Upper lobe of left lung (tissue), 6 donors: ENCODE measurements at regions not wholly inside any gene's neighbourhood (a gene's known extent, or its start where the extent isn't known, plus 50 kb on each side); places are given as distances from the start of the nearest gene placed in this dataset.

Experiments used
- ATAC-seq, 2 donors: fragments of 200-7000 bp; cut with Tn5 transposase; one replicate each; pipeline ENCODE4 v1.9.1; 2022; ENCODE audit warnings: mild to moderate bottlenecking in 2 of 2, moderate library complexity in 2 of 2; ENCODE audit not compliant: low FRiP score in 2 of 2
- DNase-seq, 2 donors: peaks; one replicate each; pipeline ENCODE4 v3.0.0-alpha.2; 2019 to 2020
- H3K27ac ChIP-seq, 4 donors: fragments of 200-600 bp; sonication (generic); one replicate each; pipeline ENCODE4 v1.5.1; 2016 to 2019
- H3K27me3 ChIP-seq, 4 donors: fragments of 200-600 bp; sonication (generic); one replicate each; pipeline ENCODE4 v1.5.1; 2017 to 2019
- H3K36me3 ChIP-seq, 4 donors: fragments of 200-600 bp; sonication (generic); one replicate each; pipeline ENCODE4 v1.5.1; 2016 to 2019
- H3K4me1 ChIP-seq, 4 donors: fragments of 200-600 bp; sonication (generic); one replicate each; pipeline ENCODE4 v1.5.1; 2018 to 2019
- H3K4me3 ChIP-seq, 4 donors: fragments of 200-600 bp; sonication (generic); one replicate each; pipeline ENCODE4 v1.5.1; 2017 to 2019; ENCODE audit warnings: mild to moderate bottlenecking in 2 of 4, moderate library complexity in 1 of 4
- H3K9me3 ChIP-seq, 4 donors: fragments of 200-600 bp; sonication (generic); one replicate each; pipeline ENCODE4 v1.5.1; 2018 to 2019
- CTCF ChIP-seq, 6 experiments: fragments of 450-650 bp in 4 of 6; fragments of 200-600 bp in 2 of 6; sonication (generic) in 2 of 6; IDR thresholded peaks; one replicate each; pipeline ENCODE4 v1.5.1; 2016 to 2019; ENCODE audit warnings: antibody characterized with exemption in 6 of 6
- EP300 ChIP-seq, 4 donors: sonication (generic); formaldehyde crosslinking; IDR thresholded peaks; one replicate each; pipeline ENCODE4 v1.5.1; 2017; ENCODE audit warnings: antibody characterized with exemption in 4 of 4, control low read depth in 2 of 4
- POLR2A ChIP-seq, 4 donors: fragments of 450-650 bp; IDR thresholded peaks; one replicate each; pipeline ENCODE4 v1.5.1; 2016 to 2017; ENCODE audit warnings: antibody characterized with exemption in 4 of 4, mild to moderate bottlenecking in 2 of 4
- POLR2AphosphoS5 ChIP-seq, 2 donors: sonication (generic); formaldehyde crosslinking; IDR thresholded peaks; one replicate each; pipeline ENCODE4 v1.5.1; 2017; ENCODE audit warnings: antibody characterized with exemption in 2 of 2
- WGBS, 2 donors: methylation state at CpG; one replicate each; pipeline ENCODE4 v1.1.5; 2017 to 2018; 5-methylcytosine and 5-hydroxymethylcytosine counted together
- donor health status: DM: no; HTN: no; CAD: no; lungs with moderate emphysema.
- donor health status: DM: no; HTN: yes; CAD: no; lungs with severe emphysema.

GRCh38 chr11:70879601-70880285, 372.6 kb downstream of the SHANK2 start:
- ATAC-seq: no peak
- Histone ChIP-seq H3K36me3 (no peaks in the 10 kb centered on the region), H3K27me3 (peaks cover 0 to 2% (median 0%) of the 10 kb centered on the region in 4 donors), H3K4me1 (no peaks in the 10 kb centered on the region), H3K27ac (no peak overlapping the region), H3K4me3 (no peak overlapping the region), H3K9me3 (no peaks in the 10 kb centered on the region)
- WGBS, 2 donors: 89 to 93% methylated on average over 5 to 11 of the region's 11 CpGs
- no peak for TF ChIP-seq POLR2A (IDR thresholded peaks at IDR 0.05)
- TF ChIP-seq POLR2AphosphoS5 (IDR thresholded peaks at IDR 0.05): no peak
- no peak for TF ChIP-seq CTCF (IDR thresholded peaks at IDR 0.05)
- no peak for TF ChIP-seq EP300 (IDR thresholded peaks at IDR 0.05)
- no peak for DNase-seq

GRCh38 chr11:70880416-70880815, 372.0 kb downstream of the SHANK2 start:
- no peaks in the 10 kb centered on the region for H3K9me3 ChIP-seq
- TF ChIP-seq POLR2AphosphoS5 (IDR thresholded peaks at IDR 0.05) (no peak), POLR2A (IDR thresholded peaks at IDR 0.05) (no peak), EP300 (IDR thresholded peaks at IDR 0.05) (no peak), CTCF (IDR thresholded peaks at IDR 0.05) (no peak)
- WGBS, 2 donors: 88 to 92% methylated on average over 5 of the region's 5 CpGs

GRCh38 chr11:70881948-70882715, 370.2 kb downstream of the SHANK2 start:
- TF ChIP-seq CTCF (IDR thresholded peaks at IDR 0.05): no peak
- Histone ChIP-seq H3K27ac (no peak overlapping the region), H3K4me1 (no peaks in the 10 kb centered on the region), H3K36me3 (no peaks in the 10 kb centered on the region), H3K9me3 (no peaks in the 10 kb centered on the region), H3K27me3 (peaks cover 0 to 2% (median 0%) of the 10 kb centered on the region in 4 donors), H3K4me3 (no peak overlapping the region)
- ATAC-seq: no peak
- 73 to 81% methylated on average over 8 of the region's 8 CpGs for WGBS, 2 donors
- DNase-seq: no peak

More at GRCh38 chr11:70880416-70880815, 372.0 kb downstream of the SHANK2 start:
- Histone ChIP-seq H3K36me3 (no peaks in the 10 kb centered on the region), H3K4me1 (no peaks in the 10 kb centered on the region), H3K4me3 (no peak overlapping the region), H3K27me3 (peaks cover 0 to 2% (median 0%) of the 10 kb centered on the region in 4 donors), H3K27ac (no peak overlapping the region)
- ATAC-seq: no peak
- no peak for DNase-seq

- peak in 1 of 2 donors; percentile 65 for DNase-seq
- H3K27ac ChIP-seq: no peak overlapping the region
- ATAC-seq: no peak
- no peak overlapping the region for H3K4me3 ChIP-seq
- H3K36me3 ChIP-seq: no peaks in the 10 kb centered on the region
- peaks cover 0 to 2% (median 0%) of the 10 kb centered on the region in 4 donors for H3K27me3 ChIP-seq
- H3K4me1 ChIP-seq: no peaks in the 10 kb centered on the region
- H3K9me3 ChIP-seq: no peaks in the 10 kb centered on the region
- no peak for TF ChIP-seq CTCF (IDR thresholded peaks at IDR 0.05)
- TF ChIP-seq POLR2AphosphoS5 (IDR thresholded peaks at IDR 0.05): no peak
- no peak for TF ChIP-seq POLR2A (IDR thresholded peaks at IDR 0.05)
- WGBS, 2 donors: 83 to 88% methylated on average over 9 of the region's 9 CpGs
Measured at GRCh38 chr11:70882716-70883085, 369.7 kb downstream of the SHANK2 start.
